Esophagus squamous epithelium (tissue), 5 donors: ENCODE measurements at regions not wholly inside any gene's neighbourhood (a gene's known extent, or its start where the extent isn't known, plus 50 kb on each side); places are given as distances from the start of the nearest gene placed in this dataset.
"Not testable (repeated sequence)": the region's sequence is repeated elsewhere in the genome, so short reads cannot be mapped to it uniquely, and the experiment has no call there.

Experiments
- DNase-seq: peaks from one replicate; lab custom pipeline; 2025; lab: John Stamatoyannopoulos, UW
- H3K27ac ChIP-seq, 4 donors: fragments of 200-600 bp; sonication (generic); one replicate each; pipeline ENCODE4 v1.5.1; 2016 to 2019; ENCODE audit warnings: mild to moderate bottlenecking in 1 of 4
- H3K27me3 ChIP-seq, 4 donors: fragments of 200-600 bp; sonication (generic); 1 replicate in 3 of 4; 2 replicates in 1 of 4; pipeline versions ENCODE4 v1.5.1 to v1.6.0; 2017 to 2021; ENCODE audit warnings: antibody characterized with exemption in 1 of 4
- H3K36me3 ChIP-seq, 3 donors: fragments of 200-600 bp; sonication (generic); one replicate each; pipeline ENCODE4 v1.5.1; 2016 to 2019
- H3K4me1 ChIP-seq, 3 donors: fragments of 200-600 bp; sonication (generic); one replicate each; pipeline ENCODE4 v1.5.1; 2017 to 2019
- H3K4me3 ChIP-seq, 4 donors: fragments of 200-600 bp; sonication (generic); 1 replicate in 3 of 4; 2 replicates in 1 of 4; pipeline ENCODE4 v1.5.1; 2016 to 2019; ENCODE audit warnings: mild to moderate bottlenecking in 2 of 4, moderate library complexity in 1 of 4
- H3K9me3 ChIP-seq, 3 donors: fragments of 200-600 bp; sonication (generic); one replicate each; pipeline ENCODE4 v1.5.1; 2016 to 2019
- POLR2A ChIP-seq, 4 donors: fragments of 450-650 bp; IDR thresholded peaks; one replicate each; pipeline ENCODE4 v1.6.1; 2017; ENCODE audit warnings: antibody characterized with exemption in 4 of 4, mild to moderate bottlenecking in 4 of 4, moderate library complexity in 3 of 4
- WGBS, 2 donors: methylation state at CpG; one replicate each; pipeline ENCODE4 v1.1.5; 2018; 5-methylcytosine and 5-hydroxymethylcytosine counted together
- intact Hi-C: fragments of 100-400 bp; cut with DNase I; formaldehyde crosslinking; loops from one replicate; pipeline ENCODE4 v1.15.0; 2022
- TF ChIP-seq, protein P1 (sequence below), 6 experiments: fragments of 450-650 bp in 4 of 6; fragments of 200-600 bp in 2 of 6; sonication (generic) in 2 of 6; IDR thresholded peaks; one replicate each; pipeline ENCODE4 v1.5.1; 2016 to 2019; ENCODE audit warnings: antibody characterized with exemption in 6 of 6, mild to moderate bottlenecking in 4 of 6, moderate library complexity in 4 of 6
- donor health status: DM: yes; HTN: yes; CAD: no.

GRCh38 chr2:239648607-239649006, 247.8 kb upstream of the HDAC4 start:
- Histone ChIP-seq H3K36me3 (no peaks in the 10 kb centered on the region), H3K27me3 (peaks cover 0 to 15% (median 0%) of the 10 kb centered on the region in 4 donors), H3K9me3 (no peaks in the 10 kb centered on the region), H3K4me3 (no peak overlapping the region), H3K4me1 (no peaks in the 10 kb centered on the region), H3K27ac (no peak overlapping the region)
- no peak for DNase-seq
- TF ChIP-seq POLR2A (IDR thresholded peaks at IDR 0.05) = no peak
- TF ChIP-seq, protein P1, sequence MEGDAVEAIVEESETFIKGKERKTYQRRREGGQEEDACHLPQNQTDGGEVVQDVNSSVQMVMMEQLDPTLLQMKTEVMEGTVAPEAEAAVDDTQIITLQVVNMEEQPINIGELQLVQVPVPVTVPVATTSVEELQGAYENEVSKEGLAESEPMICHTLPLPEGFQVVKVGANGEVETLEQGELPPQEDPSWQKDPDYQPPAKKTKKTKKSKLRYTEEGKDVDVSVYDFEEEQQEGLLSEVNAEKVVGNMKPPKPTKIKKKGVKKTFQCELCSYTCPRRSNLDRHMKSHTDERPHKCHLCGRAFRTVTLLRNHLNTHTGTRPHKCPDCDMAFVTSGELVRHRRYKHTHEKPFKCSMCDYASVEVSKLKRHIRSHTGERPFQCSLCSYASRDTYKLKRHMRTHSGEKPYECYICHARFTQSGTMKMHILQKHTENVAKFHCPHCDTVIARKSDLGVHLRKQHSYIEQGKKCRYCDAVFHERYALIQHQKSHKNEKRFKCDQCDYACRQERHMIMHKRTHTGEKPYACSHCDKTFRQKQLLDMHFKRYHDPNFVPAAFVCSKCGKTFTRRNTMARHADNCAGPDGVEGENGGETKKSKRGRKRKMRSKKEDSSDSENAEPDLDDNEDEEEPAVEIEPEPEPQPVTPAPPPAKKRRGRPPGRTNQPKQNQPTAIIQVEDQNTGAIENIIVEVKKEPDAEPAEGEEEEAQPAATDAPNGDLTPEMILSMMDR (IDR thresholded peaks at IDR 0.05) = no peak
- 86% methylated on average over 1 of the region's 2 CpGs; no CpG with 5 or more reads in 1 of the 2 donors for WGBS, 2 donors
- intact Hi-C loops = no loop called here

GRCh38 chr2:239647052-239647819, 246.4 kb upstream of the HDAC4 start:
- 62 to 63% methylated on average over 9 of the region's 9 CpGs for WGBS, 2 donors

GRCh38 chr2:239646184-239646583, 245.4 kb upstream of the HDAC4 start:
- H3K27ac ChIP-seq = no peak overlapping the region
- no peak for DNase-seq
- H3K4me1 ChIP-seq = no peaks in the 10 kb centered on the region
- WGBS, 2 donors = 82 to 85% methylated on average over 11 to 13 of the region's 14 CpGs
- H3K4me3 ChIP-seq = no peak overlapping the region
- no peaks in the 10 kb centered on the region for H3K36me3 ChIP-seq
- no peaks in the 10 kb centered on the region for H3K9me3 ChIP-seq
- H3K27me3 ChIP-seq = peaks cover 0 to 15% (median 0%) of the 10 kb centered on the region in 4 donors
- intact Hi-C loops = no loop called here
- TF ChIP-seq POLR2A (IDR thresholded peaks at IDR 0.05) = no peak
- TF ChIP-seq, protein P1 (IDR thresholded peaks at IDR 0.05) = no peak

More at GRCh38 chr2:239647052-239647819, 246.4 kb upstream of the HDAC4 start:
- DNase-seq = no peak
- H3K4me1 ChIP-seq = no peaks in the 10 kb centered on the region
- no peak for TF ChIP-seq POLR2A (IDR thresholded peaks at IDR 0.05)
- TF ChIP-seq, protein P1 (IDR thresholded peaks at IDR 0.05) = no peak
- no peaks in the 10 kb centered on the region for H3K9me3 ChIP-seq
- H3K27me3 ChIP-seq = peaks cover 0 to 15% (median 0%) of the 10 kb centered on the region in 4 donors
- no peak overlapping the region for H3K4me3 ChIP-seq
- H3K27ac ChIP-seq = no peak overlapping the region
- intact Hi-C loops = no loop called here
- H3K36me3 ChIP-seq = no peaks in the 10 kb centered on the region

- peaks cover 0 to 15% (median 0%) of the 10 kb centered on the region in 4 donors for H3K27me3 ChIP-seq
- H3K27ac ChIP-seq, H3K4me3 ChIP-seq, H3K4me1 ChIP-seq, DNase-seq, H3K36me3 ChIP-seq, intact Hi-C loops, H3K9me3 ChIP-seq: not testable (repeated sequence)
- no CpG with 5 or more reads among the region's 25 CpGs for WGBS, 2 donors
These were observed 243.8 kb upstream of the HDAC4 start for GRCh38 chr2:239644594-239644993.

DNA sequence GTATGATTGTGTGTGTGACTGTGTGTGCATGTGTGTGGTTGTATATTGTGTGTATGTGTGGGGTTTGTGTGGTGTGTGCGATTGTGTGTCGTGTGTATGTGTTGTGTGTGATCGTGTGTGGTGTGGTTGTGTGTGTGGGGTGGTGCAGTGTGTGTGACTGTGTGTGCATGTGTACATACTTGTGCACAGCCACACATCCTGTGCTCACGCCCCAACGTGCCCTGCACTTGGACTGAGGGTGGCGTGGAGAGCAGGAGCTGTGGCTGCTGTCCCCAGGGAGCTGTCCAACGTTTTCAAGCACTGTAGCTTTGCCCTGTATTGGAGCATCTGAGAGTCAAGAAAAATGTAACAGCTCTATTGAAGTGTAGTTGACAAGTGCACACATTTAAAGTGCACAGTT, 243.2 kb upstream of the HDAC4 start:
- intact Hi-C loops = no loop called here
- H3K27me3 ChIP-seq = peaks cover 0 to 15% (median 0%) of the 10 kb centered on the region in 4 donors
- no peaks in the 10 kb centered on the region for H3K36me3 ChIP-seq
- DNase-seq = no peak
- WGBS, 2 donors = 44 to 50% methylated on average over 4 to 7 of the region's 7 CpGs
- no peaks in the 10 kb centered on the region for H3K4me1 ChIP-seq
- H3K27ac ChIP-seq = no peak overlapping the region
- no peaks in the 10 kb centered on the region for H3K9me3 ChIP-seq
- TF ChIP-seq, protein P1 (IDR thresholded peaks at IDR 0.05) = no peak
- TF ChIP-seq POLR2A (IDR thresholded peaks at IDR 0.05) = no peak
- no peak overlapping the region for H3K4me3 ChIP-seq
